Thoracic aorta (tissue), 2 donors: ENCODE measurements at regions not wholly inside any gene's neighbourhood (a gene's known extent, or its start where the extent isn't known, plus 50 kb on each side); places are given as distances from the start of the nearest gene placed in this dataset.

Experiments
- ATAC-seq: fragments of 150-250 bp; one replicate; pipeline ENCODE4 v1.8.0; 2017; ENCODE audit warnings: low read depth; ENCODE audit not compliant: insufficient number of reproducible peaks, low FRiP score
- DNase-seq: peaks from one replicate; pipeline ENCODE4 v3.0.0-alpha.2; 2020; ENCODE audit warnings: low spot score
- H3K27ac ChIP-seq, 2 donors: fragments of 200-600 bp; sonication (generic); 1 replicate in 1 of 2; 2 replicates in 1 of 2; pipeline ENCODE4 v1.5.1; 2016; ENCODE audit warnings: mild to moderate bottlenecking in 2 of 2, moderate library complexity in 2 of 2
- H3K27me3 ChIP-seq: fragments of 200-600 bp; sonication (generic); replicated peaks from 2 replicates; pipeline ENCODE4 v1.6.0; 2016; ENCODE audit warnings: mild to moderate bottlenecking; ENCODE audit not compliant: insufficient read depth
- H3K36me3 ChIP-seq: fragments of 200-600 bp; sonication (generic); one replicate; pipeline ENCODE4 v1.5.1; 2016
- H3K4me1 ChIP-seq, 2 donors: fragments of 200-600 bp; sonication (generic); 1 replicate in 1 of 2; 2 replicates in 1 of 2; pipeline versions ENCODE4 v1.5.1 to v1.6.0; 2016; ENCODE audit warnings: low read depth in 2 of 2, mild to moderate bottlenecking in 1 of 2; ENCODE audit not compliant: control insufficient read depth in 1 of 2
- H3K4me3 ChIP-seq: fragments of 200-600 bp; sonication (generic); 2 replicates; pipeline ENCODE4 v1.5.1; 2016; ENCODE audit warnings: mild to moderate bottlenecking
- H3K9me3 ChIP-seq: fragments of 200-600 bp; sonication (generic); 2 replicates; pipeline ENCODE4 v1.5.1; 2016
- CTCF ChIP-seq: fragments of 200-600 bp; sonication (generic); IDR thresholded peaks from one replicate; pipeline ENCODE4 v1.5.1; 2019; ENCODE audit warnings: antibody characterized with exemption

- Histone ChIP-seq H3K9me3 (peaks cover 8% of the 10 kb centered on the region), H3K4me1 (no peaks in the 10 kb centered on the region), H3K36me3 (no peaks in the 10 kb centered on the region), H3K27me3 (no peaks in the 10 kb centered on the region), H3K27ac (no peak overlapping the region), H3K4me3 (no peak overlapping the region)
- DNase-seq (no peak), ATAC-seq (no peak)
- TF ChIP-seq CTCF = no peak
Observed at GRCh38 chr10:33395201-33395600, 60.7 kb upstream of the NRP1 start.

GRCh38 chr10:33392706-33393105, 58.2 kb upstream of the NRP1 start:
- TF ChIP-seq CTCF = no peak
- DNase-seq = no peak
- Histone ChIP-seq H3K4me3 (no peak overlapping the region), H3K27me3 (no peaks in the 10 kb centered on the region), H3K4me1 (peaks cover 0 to 3% of the 10 kb centered on the region in 2 donors), H3K9me3 (peaks cover 8% of the 10 kb centered on the region), H3K27ac (no peak overlapping the region), H3K36me3 (no peaks in the 10 kb centered on the region)
- ATAC-seq = no peak

GRCh38 chr10:33391611-33392465, 57.4 kb upstream of the NRP1 start:
- no peak overlapping the region for H3K4me3 ChIP-seq
- H3K27me3 ChIP-seq = no peaks in the 10 kb centered on the region
- H3K36me3 ChIP-seq = no peaks in the 10 kb centered on the region
- H3K9me3 ChIP-seq = no peaks in the 10 kb centered on the region
- H3K4me1 ChIP-seq = peaks cover 0 to 3% of the 10 kb centered on the region in 2 donors
- H3K27ac ChIP-seq = no peak overlapping the region
- no peak for DNase-seq
- TF ChIP-seq CTCF = no peak
- ATAC-seq = no peak

GRCh38 chr10:33390046-33390445, 55.6 kb upstream of the NRP1 start:
- no peak for DNase-seq
- no peaks in the 10 kb centered on the region for H3K36me3 ChIP-seq
- no peak for ATAC-seq
- no peaks in the 10 kb centered on the region for H3K27me3 ChIP-seq
- TF ChIP-seq CTCF = no peak
- H3K9me3 ChIP-seq = no peaks in the 10 kb centered on the region
- H3K4me3 ChIP-seq = no peak overlapping the region
- peaks cover 0 to 3% of the 10 kb centered on the region in 2 donors for H3K4me1 ChIP-seq
- no peak overlapping the region for H3K27ac ChIP-seq

- Histone ChIP-seq H3K27ac (no peak overlapping the region), H3K4me1 (peaks cover 0 to 3% of the 10 kb centered on the region in 2 donors), H3K27me3 (no peaks in the 10 kb centered on the region), H3K9me3 (no peaks in the 10 kb centered on the region), H3K4me3 (no peak overlapping the region), H3K36me3 (no peaks in the 10 kb centered on the region)
- ATAC-seq = no peak
- no peak for TF ChIP-seq CTCF
- no peak for DNase-seq
Observed at GRCh38 chr10:33388785-33389184, 54.3 kb upstream of the NRP1 start.
